Glutamatergic neuron (in vitro differentiated cells): ENCODE measurements at regions not wholly inside any gene's neighbourhood (a gene's known extent, or its start where the extent isn't known, plus 50 kb on each side); places are given as distances from the start of the nearest gene placed in this dataset.

Experiments
- DNase-seq: peaks from one replicate; pipeline ENCODE4 v3.0.0; 2022
- H3K27ac Mint-ChIP-seq: one replicate; pipeline ENCODE4 v1.8.0; 2020; ENCODE audit warnings: mild to moderate bottlenecking, mixed read lengths, inconsistent platforms; ENCODE audit not compliant: unreplicated experiment
- H3K27me3 Mint-ChIP-seq: one replicate; pipeline ENCODE4 v1.8.0; 2020; ENCODE audit warnings: mild to moderate bottlenecking, moderate library complexity, mixed read lengths, inconsistent platforms; ENCODE audit not compliant: unreplicated experiment
- H3K36me3 Mint-ChIP-seq: one replicate; pipeline ENCODE4 v1.8.0; 2020; ENCODE audit warnings: mild to moderate bottlenecking, mixed read lengths, inconsistent platforms; ENCODE audit not compliant: unreplicated experiment
- H3K4me1 Mint-ChIP-seq: one replicate; pipeline ENCODE4 v1.8.0; 2020; ENCODE audit warnings: mild to moderate bottlenecking, low read depth, mixed read lengths, inconsistent platforms; ENCODE audit not compliant: unreplicated experiment
- H3K4me3 Mint-ChIP-seq: one replicate; pipeline ENCODE4 v1.8.0; 2020; ENCODE audit warnings: mild to moderate bottlenecking, mixed read lengths, inconsistent platforms; ENCODE audit not compliant: unreplicated experiment
- H3K9me3 Mint-ChIP-seq: one replicate; pipeline ENCODE4 v1.8.0; 2020; ENCODE audit warnings: mild to moderate bottlenecking, moderate library complexity, mixed read lengths, inconsistent platforms; ENCODE audit not compliant: unreplicated experiment
- TF ChIP-seq, protein P1 (sequence below): fragments of 200-600 bp; sonication (generic); IDR thresholded peaks from one replicate; pipeline ENCODE4 v1.5.0; 2021; ENCODE audit not compliant: partially characterized antibody, unreplicated experiment

DNA sequence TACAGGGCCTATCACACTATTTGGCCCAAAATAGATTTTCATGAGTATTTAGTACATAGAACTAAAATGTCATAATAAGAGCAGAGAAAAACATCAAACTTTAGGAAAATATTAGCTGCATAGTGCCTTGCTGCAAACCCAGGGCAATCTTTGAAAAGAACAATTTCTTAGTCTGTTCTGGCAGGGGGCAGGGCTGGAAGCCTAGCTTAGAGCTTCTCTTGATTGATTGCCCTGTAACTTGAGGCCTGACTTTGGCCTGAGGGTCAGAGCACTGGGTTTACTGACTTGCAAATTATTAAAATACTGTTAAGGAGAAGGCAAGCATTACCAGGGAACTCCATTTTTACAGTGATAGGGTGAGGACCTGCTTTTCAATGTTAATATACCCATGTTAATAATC is 115.8 kb upstream of the SPAG17 start:
- H3K27ac Mint-ChIP-seq = no peak overlapping the region
- no peaks in the 10 kb centered on the region for H3K9me3 Mint-ChIP-seq
- DNase-seq = peak; percentile 21
- H3K4me3 Mint-ChIP-seq = no peak overlapping the region
- H3K36me3 Mint-ChIP-seq = no peaks in the 10 kb centered on the region
- H3K27me3 Mint-ChIP-seq = no peaks in the 10 kb centered on the region
- TF ChIP-seq, protein P1, sequence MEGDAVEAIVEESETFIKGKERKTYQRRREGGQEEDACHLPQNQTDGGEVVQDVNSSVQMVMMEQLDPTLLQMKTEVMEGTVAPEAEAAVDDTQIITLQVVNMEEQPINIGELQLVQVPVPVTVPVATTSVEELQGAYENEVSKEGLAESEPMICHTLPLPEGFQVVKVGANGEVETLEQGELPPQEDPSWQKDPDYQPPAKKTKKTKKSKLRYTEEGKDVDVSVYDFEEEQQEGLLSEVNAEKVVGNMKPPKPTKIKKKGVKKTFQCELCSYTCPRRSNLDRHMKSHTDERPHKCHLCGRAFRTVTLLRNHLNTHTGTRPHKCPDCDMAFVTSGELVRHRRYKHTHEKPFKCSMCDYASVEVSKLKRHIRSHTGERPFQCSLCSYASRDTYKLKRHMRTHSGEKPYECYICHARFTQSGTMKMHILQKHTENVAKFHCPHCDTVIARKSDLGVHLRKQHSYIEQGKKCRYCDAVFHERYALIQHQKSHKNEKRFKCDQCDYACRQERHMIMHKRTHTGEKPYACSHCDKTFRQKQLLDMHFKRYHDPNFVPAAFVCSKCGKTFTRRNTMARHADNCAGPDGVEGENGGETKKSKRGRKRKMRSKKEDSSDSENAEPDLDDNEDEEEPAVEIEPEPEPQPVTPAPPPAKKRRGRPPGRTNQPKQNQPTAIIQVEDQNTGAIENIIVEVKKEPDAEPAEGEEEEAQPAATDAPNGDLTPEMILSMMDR = no peak
- peaks cover 5% of the 10 kb centered on the region for H3K4me1 Mint-ChIP-seq

DNA sequence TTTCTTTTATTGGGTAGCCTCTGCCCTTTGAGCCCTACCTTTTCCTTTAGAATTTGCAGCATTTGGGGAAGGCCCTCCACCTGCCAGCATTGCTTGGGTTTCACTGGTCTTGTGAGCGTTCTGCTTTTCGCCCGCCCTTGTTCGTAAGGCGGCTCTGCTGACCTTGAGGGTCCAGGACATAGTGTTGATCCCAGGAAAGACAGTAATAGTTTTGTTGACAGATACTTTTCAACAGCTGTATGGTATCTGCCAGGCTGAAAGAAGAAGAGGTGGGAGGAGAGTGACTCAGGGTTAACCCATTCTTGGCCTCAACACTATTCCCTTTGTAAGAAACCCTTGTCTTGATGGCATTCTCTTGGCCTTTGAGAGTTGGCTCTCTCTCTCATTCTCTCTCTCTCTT is 113.4 kb upstream of the SPAG17 start:
- Mint-ChIP-seq H3K9me3 (no peaks in the 10 kb centered on the region), H3K27ac (no peak overlapping the region), H3K4me1 (peaks cover 5% of the 10 kb centered on the region), H3K36me3 (no peaks in the 10 kb centered on the region), H3K4me3 (no peak overlapping the region), H3K27me3 (no peaks in the 10 kb centered on the region)
- no peak for DNase-seq
- TF ChIP-seq, protein P1 = no peak

DNA sequence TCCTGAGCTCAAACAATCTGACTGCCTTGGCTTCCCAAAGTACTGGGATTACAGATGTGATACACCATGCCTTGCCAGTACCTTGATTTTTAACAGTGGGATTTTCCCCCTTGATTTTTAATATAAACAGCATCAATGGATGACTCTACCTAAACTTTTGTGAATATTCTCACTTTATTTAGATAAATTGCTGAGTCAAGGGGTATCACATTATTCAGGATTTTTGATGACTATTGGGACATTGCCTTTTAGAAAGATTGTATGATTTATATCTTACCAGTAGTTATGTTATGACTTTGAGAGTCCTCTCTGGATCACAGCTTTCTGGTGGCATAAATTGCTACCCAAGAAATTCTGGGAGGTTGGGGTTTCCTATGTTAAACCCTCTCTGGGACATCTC is 112.5 kb upstream of the SPAG17 start:
- TF ChIP-seq, protein P1 = no peak
- Mint-ChIP-seq H3K9me3 (no peaks in the 10 kb centered on the region), H3K27me3 (no peaks in the 10 kb centered on the region), H3K4me3 (no peak overlapping the region), H3K36me3 (no peaks in the 10 kb centered on the region), H3K27ac (no peak overlapping the region), H3K4me1 (peaks cover 2% of the 10 kb centered on the region)
- no peak for DNase-seq

DNA sequence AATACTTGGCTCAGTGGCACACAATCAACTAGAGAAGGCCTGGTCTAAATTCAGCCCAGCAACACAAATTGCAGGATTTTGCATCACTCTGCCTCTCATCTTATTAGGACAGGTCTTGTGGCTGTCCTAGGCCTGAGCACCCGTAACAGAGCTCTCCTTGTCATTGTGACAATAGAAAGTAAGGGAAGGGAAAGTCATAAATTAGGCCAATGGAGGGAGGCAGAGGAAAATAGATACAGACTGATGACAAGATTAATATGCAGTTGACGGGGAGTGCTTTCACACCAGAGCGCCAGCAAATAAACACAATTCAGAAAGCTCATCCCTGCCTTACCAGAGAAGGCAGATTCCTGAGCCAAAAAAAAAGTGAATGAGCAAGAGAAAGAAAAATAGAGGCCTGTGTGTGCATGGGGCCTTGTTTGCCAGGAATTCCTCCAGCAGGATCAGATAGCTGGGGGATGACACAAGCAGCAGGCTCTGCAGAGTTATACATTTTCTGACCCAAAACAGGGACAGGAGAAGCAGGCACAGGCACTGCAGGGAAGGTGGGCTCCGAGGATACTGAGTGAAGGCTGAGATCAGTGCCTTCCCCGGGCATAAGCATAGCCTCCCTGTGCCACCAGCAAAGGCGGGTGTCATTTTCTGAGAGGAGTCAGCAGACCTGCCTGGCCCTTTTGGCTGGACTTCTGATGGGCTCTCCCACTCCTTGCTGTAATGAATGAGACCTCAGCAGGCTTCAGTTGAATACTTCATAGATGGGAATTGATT is 110.0 kb upstream of the SPAG17 start:
- H3K36me3 Mint-ChIP-seq = no peaks in the 10 kb centered on the region
- H3K27me3 Mint-ChIP-seq = no peaks in the 10 kb centered on the region
- DNase-seq = no peak
- H3K9me3 Mint-ChIP-seq = no peaks in the 10 kb centered on the region
- TF ChIP-seq, protein P1 = no peak
- no peak overlapping the region for H3K27ac Mint-ChIP-seq
- H3K4me1 Mint-ChIP-seq = no peaks in the 10 kb centered on the region
- no peak overlapping the region for H3K4me3 Mint-ChIP-seq

DNA sequence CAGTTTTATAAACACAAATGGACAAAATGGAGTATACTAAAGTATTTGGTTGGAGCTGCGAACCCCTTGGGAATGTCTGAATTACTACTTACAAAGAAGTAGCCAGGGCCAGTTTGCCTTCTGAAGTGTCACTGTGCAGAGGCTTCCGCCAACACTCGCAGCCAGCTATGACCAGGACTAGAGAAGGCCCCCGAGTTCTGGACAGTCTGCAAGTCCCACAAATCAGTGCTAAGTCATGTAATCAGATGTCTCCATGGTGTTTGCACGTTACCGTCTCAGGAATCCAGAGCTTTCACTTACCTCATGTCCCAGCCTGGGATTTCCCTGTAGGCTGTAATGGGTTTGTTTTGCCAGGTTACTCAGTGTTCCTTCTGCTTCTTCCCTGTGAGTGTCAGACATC is 106.6 kb upstream of the SPAG17 start:
- H3K27me3 Mint-ChIP-seq = no peaks in the 10 kb centered on the region
- H3K36me3 Mint-ChIP-seq = no peaks in the 10 kb centered on the region
- TF ChIP-seq, protein P1 = no peak
- no peaks in the 10 kb centered on the region for H3K9me3 Mint-ChIP-seq
- no peaks in the 10 kb centered on the region for H3K4me1 Mint-ChIP-seq
- no peak overlapping the region for H3K4me3 Mint-ChIP-seq
- no peak overlapping the region for H3K27ac Mint-ChIP-seq
- DNase-seq = no peak
